GM12892 (cell line): ENCODE measurements at regions not wholly inside any gene's neighbourhood (a gene's known extent, or its start where the extent isn't known, plus 50 kb on each side); places are given as distances from the start of the nearest gene placed in this dataset.

Experiments
- POLR2A ChIP-seq: IDR thresholded peaks from 2 replicates; pipeline ENCODE4 v1.6.1; 2011; ENCODE audit warnings: low read depth, low read length, control low read depth
- POLR2AphosphoS5 ChIP-seq: IDR thresholded peaks from 2 replicates; pipeline ENCODE4 v1.6.1; 2011; ENCODE audit warnings: low read depth, low read length, control low read depth
- TAF1 ChIP-seq: IDR thresholded peaks from 2 replicates; pipeline ENCODE4 v1.6.1; 2011; ENCODE audit warnings: low read depth, mild to moderate bottlenecking, control low read depth, low read length, borderline replicate concordance

GRCh38 chr6:113287396-113287795 is 569.7 kb upstream of the MARCKS start:
- TF ChIP-seq POLR2AphosphoS5 (no peak), TAF1 (no peak), POLR2A (no peak)
